Liver (tissue), 3 donors: ENCODE measurements at regions not wholly inside any gene's neighbourhood (a gene's known extent, or its start where the extent isn't known, plus 50 kb on each side); places are given as distances from the start of the nearest gene placed in this dataset.

Experiments
- FOXA1 ChIP-seq: IDR thresholded peaks from 2 replicates; pipeline ENCODE4 v1.6.1; 2016; ENCODE audit warnings: antibody characterized with exemption
- JUND ChIP-seq, 2 donors: IDR thresholded peaks; 2 replicates each; pipeline ENCODE4 v1.6.1; 2016; ENCODE audit warnings: antibody characterized with exemption in 2 of 2
- TAF1 ChIP-seq: conservative IDR thresholded peaks from 2 replicates; pipeline ENCODE4 v1.6.1; 2016; ENCODE audit warnings: antibody characterized with exemption, mild to moderate bottlenecking
- YY1 ChIP-seq: IDR thresholded peaks from 2 replicates; pipeline ENCODE4 v1.6.1; 2016; ENCODE audit warnings: antibody characterized with exemption, mild to moderate bottlenecking
- TF ChIP-seq, protein P1 (sequence below): IDR thresholded peaks from 2 replicates; pipeline ENCODE4 v1.6.1; 2016; ENCODE audit warnings: antibody characterized with exemption
- TF ChIP-seq, protein P2 (sequence below): IDR thresholded peaks from 2 replicates; pipeline ENCODE4 v1.6.1; 2016; ENCODE audit warnings: antibody characterized with exemption
- TF ChIP-seq, protein P3 (sequence below): fragments of 150-350 bp; IDR thresholded peaks from 2 replicates; pipeline ENCODE4 v1.5.1; 2017; ENCODE audit warnings: improper control_type of control experiment, low read depth, low read length; ENCODE audit not compliant: missing input control
- donor health status: healthy.
- donor health status: healthy.

DNA sequence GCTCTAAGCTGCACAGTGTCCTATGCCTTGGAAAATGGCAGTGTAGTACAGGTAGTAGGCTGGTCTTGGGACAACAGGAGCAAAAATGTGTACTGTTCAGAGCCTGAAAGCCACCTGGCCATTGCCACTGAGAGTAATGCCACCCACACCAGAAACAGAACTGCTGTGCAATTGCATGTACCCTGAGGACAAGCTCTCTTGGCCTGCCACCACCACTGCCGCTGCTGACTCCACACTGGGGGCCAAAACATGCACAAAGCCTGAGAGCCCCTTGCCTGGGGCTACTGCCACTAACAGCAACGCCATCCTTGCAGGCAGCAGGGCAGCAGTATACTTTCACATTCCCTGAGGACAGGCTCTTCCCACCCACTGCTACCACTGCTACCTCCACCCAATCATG lies 251.9 kb upstream of the CDH12 start:
- TF ChIP-seq, protein P1, sequence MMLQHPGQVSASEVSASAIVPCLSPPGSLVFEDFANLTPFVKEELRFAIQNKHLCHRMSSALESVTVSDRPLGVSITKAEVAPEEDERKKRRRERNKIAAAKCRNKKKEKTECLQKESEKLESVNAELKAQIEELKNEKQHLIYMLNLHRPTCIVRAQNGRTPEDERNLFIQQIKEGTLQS, result no peak
- TF ChIP-seq, protein P2, sequence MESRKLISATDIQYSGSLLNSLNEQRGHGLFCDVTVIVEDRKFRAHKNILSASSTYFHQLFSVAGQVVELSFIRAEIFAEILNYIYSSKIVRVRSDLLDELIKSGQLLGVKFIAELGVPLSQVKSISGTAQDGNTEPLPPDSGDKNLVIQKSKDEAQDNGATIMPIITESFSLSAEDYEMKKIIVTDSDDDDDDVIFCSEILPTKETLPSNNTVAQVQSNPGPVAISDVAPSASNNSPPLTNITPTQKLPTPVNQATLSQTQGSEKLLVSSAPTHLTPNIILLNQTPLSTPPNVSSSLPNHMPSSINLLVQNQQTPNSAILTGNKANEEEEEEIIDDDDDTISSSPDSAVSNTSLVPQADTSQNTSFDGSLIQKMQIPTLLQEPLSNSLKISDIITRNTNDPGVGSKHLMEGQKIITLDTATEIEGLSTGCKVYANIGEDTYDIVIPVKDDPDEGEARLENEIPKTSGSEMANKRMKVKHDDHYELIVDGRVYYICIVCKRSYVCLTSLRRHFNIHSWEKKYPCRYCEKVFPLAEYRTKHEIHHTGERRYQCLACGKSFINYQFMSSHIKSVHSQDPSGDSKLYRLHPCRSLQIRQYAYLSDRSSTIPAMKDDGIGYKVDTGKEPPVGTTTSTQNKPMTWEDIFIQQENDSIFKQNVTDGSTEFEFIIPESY, result no peak
- TF ChIP-seq FOXA1 (no peak), JUND (IDR thresholded peaks at IDR 0.05) (no peak), YY1 (no peak), TAF1 (no peak)
- TF ChIP-seq, protein P3, sequence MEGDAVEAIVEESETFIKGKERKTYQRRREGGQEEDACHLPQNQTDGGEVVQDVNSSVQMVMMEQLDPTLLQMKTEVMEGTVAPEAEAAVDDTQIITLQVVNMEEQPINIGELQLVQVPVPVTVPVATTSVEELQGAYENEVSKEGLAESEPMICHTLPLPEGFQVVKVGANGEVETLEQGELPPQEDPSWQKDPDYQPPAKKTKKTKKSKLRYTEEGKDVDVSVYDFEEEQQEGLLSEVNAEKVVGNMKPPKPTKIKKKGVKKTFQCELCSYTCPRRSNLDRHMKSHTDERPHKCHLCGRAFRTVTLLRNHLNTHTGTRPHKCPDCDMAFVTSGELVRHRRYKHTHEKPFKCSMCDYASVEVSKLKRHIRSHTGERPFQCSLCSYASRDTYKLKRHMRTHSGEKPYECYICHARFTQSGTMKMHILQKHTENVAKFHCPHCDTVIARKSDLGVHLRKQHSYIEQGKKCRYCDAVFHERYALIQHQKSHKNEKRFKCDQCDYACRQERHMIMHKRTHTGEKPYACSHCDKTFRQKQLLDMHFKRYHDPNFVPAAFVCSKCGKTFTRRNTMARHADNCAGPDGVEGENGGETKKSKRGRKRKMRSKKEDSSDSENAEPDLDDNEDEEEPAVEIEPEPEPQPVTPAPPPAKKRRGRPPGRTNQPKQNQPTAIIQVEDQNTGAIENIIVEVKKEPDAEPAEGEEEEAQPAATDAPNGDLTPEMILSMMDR, result no peak
